ENCODE measurements at regions not wholly inside any gene's neighbourhood (a gene's known extent, or its start where the extent isn't known, plus 50 kb on each side); places are given as distances from the start of the nearest gene placed in this dataset.

- Histone ChIP-seq H3K4me2 (no peak overlapping the region), H3K9ac (no peak overlapping the region), H3K4me3 (IDR thresholded peaks at IDR 0.05; ENCODE audit: insufficient read depth, low read depth, low read length) (no peak overlapping the region), H3K79me2 (ENCODE audit: insufficient read depth, low read depth) (no peaks in the 10 kb centered on the region), H4K20me1 (ENCODE audit: insufficient read depth) (no peaks in the 10 kb centered on the region), H2AFZ (ENCODE audit: low read depth) (no peak overlapping the region), H3K36me3 (ENCODE audit: insufficient read depth) (no peaks in the 10 kb centered on the region), H3K27ac (no peak overlapping the region), H3K4me1 (ENCODE audit: low read depth, poor library complexity, severe bottlenecking) (no peaks in the 10 kb centered on the region), H3K27me3 (ENCODE audit: insufficient read depth, low read depth) (no peaks in the 10 kb centered on the region)
- TF ChIP-seq CTCF (conservative IDR thresholded peaks at IDR 0.05; ENCODE audit: low read depth, low read length) = no peak
Measured at GRCh38 chr1:116310180-116310579, 62.9 kb upstream of the ATP1A1 start.

- Histone ChIP-seq H3K27me3 (ENCODE audit: insufficient read depth, low read depth) (no peaks in the 10 kb centered on the region), H3K4me1 (ENCODE audit: low read depth, poor library complexity, severe bottlenecking) (no peaks in the 10 kb centered on the region), H2AFZ (ENCODE audit: low read depth) (no peak overlapping the region), H3K36me3 (ENCODE audit: insufficient read depth) (no peaks in the 10 kb centered on the region), H3K9ac (no peak overlapping the region), H3K4me3 (IDR thresholded peaks at IDR 0.05; ENCODE audit: insufficient read depth, low read depth, low read length) (no peak overlapping the region), H3K79me2 (ENCODE audit: insufficient read depth, low read depth) (no peaks in the 10 kb centered on the region), H3K4me2 (no peak overlapping the region), H4K20me1 (ENCODE audit: insufficient read depth) (no peaks in the 10 kb centered on the region), H3K27ac (no peak overlapping the region)
- TF ChIP-seq CTCF (conservative IDR thresholded peaks at IDR 0.05; ENCODE audit: low read depth, low read length) = no peak
Measured at GRCh38 chr1:116311193-116311592, 61.9 kb upstream of the ATP1A1 start.

DNA sequence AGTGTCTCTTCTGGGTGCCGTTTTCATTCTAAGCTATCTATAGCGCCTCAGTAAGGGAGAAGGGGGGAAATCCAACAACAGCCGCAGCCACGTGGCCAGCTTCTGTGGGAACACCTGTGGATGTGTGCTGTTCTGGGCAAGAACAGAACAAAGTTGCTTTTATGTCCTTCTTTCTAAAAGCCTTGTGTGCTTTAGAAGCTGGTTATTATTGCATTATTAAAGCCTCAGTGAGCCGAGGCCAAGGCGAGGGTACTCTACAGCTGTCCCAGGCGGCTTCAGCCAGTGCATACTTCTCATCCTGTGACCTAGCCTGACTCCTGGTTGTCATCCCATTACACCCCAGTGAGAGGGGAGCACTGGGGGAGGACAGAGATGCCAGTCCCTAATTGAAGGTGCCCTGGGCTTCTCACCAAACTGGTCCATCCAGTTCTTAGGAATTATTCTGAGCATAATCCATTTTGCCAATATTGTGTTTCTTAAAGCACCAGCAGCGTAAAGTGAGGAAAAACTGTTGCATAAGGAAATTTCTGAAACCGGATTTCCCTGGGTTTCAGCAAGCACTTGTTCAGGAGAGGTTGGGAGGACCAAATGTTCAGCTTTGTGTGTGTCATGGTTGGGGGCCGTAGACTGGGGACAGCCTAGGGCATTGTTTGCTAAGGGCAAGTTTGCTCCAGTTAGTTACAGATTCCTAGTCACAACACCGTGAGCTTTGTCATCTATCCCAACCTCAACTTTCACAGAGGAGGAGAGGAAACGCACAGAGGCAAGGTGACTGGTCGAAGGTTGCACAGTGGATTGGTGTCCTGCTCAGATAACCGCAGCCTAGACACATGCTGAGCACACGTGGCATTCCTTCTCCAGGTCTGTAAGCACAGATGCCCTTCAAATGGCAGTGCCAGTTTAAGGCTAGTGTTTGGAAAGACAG lies 61.0 kb upstream of the ATP1A1 start:
- Histone ChIP-seq H3K27ac (no peak overlapping the region), H4K20me1 (ENCODE audit: insufficient read depth) (no peaks in the 10 kb centered on the region), H3K4me3 (IDR thresholded peaks at IDR 0.05; ENCODE audit: insufficient read depth, low read depth, low read length) (no peak overlapping the region), H3K79me2 (ENCODE audit: insufficient read depth, low read depth) (no peaks in the 10 kb centered on the region), H3K4me1 (ENCODE audit: low read depth, poor library complexity, severe bottlenecking) (no peaks in the 10 kb centered on the region), H3K4me2 (no peak overlapping the region), H2AFZ (ENCODE audit: low read depth) (no peak overlapping the region), H3K36me3 (ENCODE audit: insufficient read depth) (no peaks in the 10 kb centered on the region), H3K27me3 (ENCODE audit: insufficient read depth, low read depth) (no peaks in the 10 kb centered on the region), H3K9ac (no peak overlapping the region)
- no peak for TF ChIP-seq CTCF (conservative IDR thresholded peaks at IDR 0.05; ENCODE audit: low read depth, low read length)

GRCh38 chr1:116312681-116313069 lies 60.4 kb upstream of the ATP1A1 start:
- no peak overlapping the region for H2AFZ ChIP-seq (ENCODE audit: low read depth)

More at GRCh38 chr1:116312681-116313069, 60.4 kb upstream of the ATP1A1 start:
- H3K4me3 ChIP-seq (IDR thresholded peaks at IDR 0.05; ENCODE audit: insufficient read depth, low read depth, low read length) = no peak overlapping the region
- H3K4me1 ChIP-seq (ENCODE audit: low read depth, poor library complexity, severe bottlenecking) = no peaks in the 10 kb centered on the region
- no peaks in the 10 kb centered on the region for H4K20me1 ChIP-seq (ENCODE audit: insufficient read depth)
- H3K27me3 ChIP-seq (ENCODE audit: insufficient read depth, low read depth) = no peaks in the 10 kb centered on the region
- TF ChIP-seq CTCF (conservative IDR thresholded peaks at IDR 0.05; ENCODE audit: low read depth, low read length) = no peak
- H3K27ac ChIP-seq = no peak overlapping the region
- no peaks in the 10 kb centered on the region for H3K79me2 ChIP-seq (ENCODE audit: insufficient read depth, low read depth)
- H3K9ac ChIP-seq = no peak overlapping the region
- H3K36me3 ChIP-seq (ENCODE audit: insufficient read depth) = no peaks in the 10 kb centered on the region
- no peak overlapping the region for H3K4me2 ChIP-seq

All from KMS-11 (cell line).